ENCODE measurements at regions not wholly inside any gene's neighbourhood (a gene's known extent, or its start where the extent isn't known, plus 50 kb on each side); places are given as distances from the start of the nearest gene placed in this dataset.

DNA sequence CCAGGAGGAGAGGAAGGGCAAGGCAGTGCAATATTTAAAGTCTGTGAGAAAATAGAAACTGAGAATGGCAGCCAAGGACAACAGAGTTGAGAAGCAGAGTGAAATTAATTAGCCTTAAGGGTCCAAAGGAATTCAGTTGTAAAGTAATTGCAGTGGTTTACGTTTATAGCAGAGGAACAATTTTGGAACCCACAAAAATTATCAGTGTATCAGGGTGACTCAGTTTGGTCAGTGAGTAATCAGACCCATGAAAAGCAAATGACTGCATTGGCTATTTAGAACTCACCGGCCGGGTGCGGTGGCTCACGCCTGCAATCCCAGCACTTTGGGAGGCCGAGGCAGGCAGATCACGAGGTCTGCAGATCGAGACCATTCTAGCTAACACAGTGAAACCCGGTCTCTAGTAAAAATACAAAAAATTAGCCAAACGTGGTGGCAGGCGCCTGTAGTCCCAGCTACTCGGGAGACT, 245.8 kb upstream of the SLC39A10 start:
- H3K27ac Mint-ChIP-seq: no peak overlapping the region
- no peaks in the 10 kb centered on the region for H3K9me3 Mint-ChIP-seq
- peaks cover 16% of the 10 kb centered on the region for H3K4me1 Mint-ChIP-seq
- no peaks in the 10 kb centered on the region for H3K27me3 Mint-ChIP-seq
- no peak for DNase-seq
- H3K4me3 Mint-ChIP-seq: no peak overlapping the region
- H3K36me3 Mint-ChIP-seq: no peaks in the 10 kb centered on the region

GRCh38 chr2:195410074-195410671, 246.9 kb upstream of the SLC39A10 start:
- Mint-ChIP-seq H3K9me3 (no peaks in the 10 kb centered on the region), H3K4me3 (no peak overlapping the region), H3K36me3 (no peaks in the 10 kb centered on the region), H3K27ac (no peak overlapping the region), H3K4me1 (peaks cover 16% of the 10 kb centered on the region), H3K27me3 (no peaks in the 10 kb centered on the region)
- DNase-seq: no peak

- Mint-ChIP-seq H3K4me1 (peaks cover 16% of the 10 kb centered on the region), H3K27ac (no peak overlapping the region), H3K9me3 (no peaks in the 10 kb centered on the region), H3K36me3 (no peaks in the 10 kb centered on the region), H3K27me3 (no peaks in the 10 kb centered on the region), H3K4me3 (no peak overlapping the region)
- DNase-seq: no peak
These were observed 248.2 kb upstream of the SLC39A10 start for GRCh38 chr2:195408811-195409210.

DNA sequence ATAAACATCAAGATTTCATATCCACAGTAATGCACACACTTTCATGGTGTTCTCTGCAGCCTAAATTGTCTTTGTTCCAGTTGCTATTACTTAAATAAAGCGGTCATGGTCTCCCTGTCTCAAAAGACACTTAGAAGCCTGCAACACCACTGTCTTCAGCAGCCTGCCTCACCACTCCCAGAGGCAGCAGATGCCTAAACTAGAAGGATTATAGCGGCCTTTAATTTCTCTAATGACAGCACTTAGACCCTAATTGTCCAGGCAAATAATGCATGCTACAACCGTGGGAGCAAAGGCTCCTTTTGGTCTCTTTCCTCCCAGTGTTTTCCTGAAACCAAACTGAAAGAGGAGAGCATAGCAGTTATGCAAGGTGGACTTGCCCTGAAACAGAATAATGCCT, 248.8 kb upstream of the SLC39A10 start:
- Mint-ChIP-seq H3K36me3 (no peaks in the 10 kb centered on the region), H3K27me3 (no peaks in the 10 kb centered on the region), H3K4me1 (peaks cover 10% of the 10 kb centered on the region), H3K9me3 (no peaks in the 10 kb centered on the region), H3K4me3 (no peak overlapping the region), H3K27ac (no peak overlapping the region)
- no peak for DNase-seq

DNA sequence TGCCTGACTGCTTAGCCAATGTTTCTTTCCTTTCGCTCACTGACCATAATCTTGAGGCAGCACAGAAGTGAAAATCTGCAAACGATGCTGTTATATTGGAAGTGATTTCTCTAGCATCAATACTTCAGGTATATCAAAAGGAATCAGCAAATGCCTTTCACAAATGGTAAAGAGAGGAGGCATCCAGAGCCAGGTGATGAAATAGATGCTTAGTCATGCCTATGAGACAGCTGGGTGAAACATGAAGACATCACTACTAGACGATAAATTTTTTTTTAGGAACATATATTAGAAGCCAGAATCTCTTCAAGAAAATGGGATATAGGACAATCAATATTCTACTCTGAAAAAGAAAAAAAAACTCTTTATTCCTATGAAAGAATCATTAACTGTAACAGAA, 249.2 kb upstream of the SLC39A10 start:
- Mint-ChIP-seq H3K27me3 (no peaks in the 10 kb centered on the region), H3K4me1 (peaks cover 7% of the 10 kb centered on the region), H3K4me3 (no peak overlapping the region), H3K36me3 (no peaks in the 10 kb centered on the region), H3K27ac (no peak overlapping the region), H3K9me3 (no peaks in the 10 kb centered on the region)
- no peak for DNase-seq

GRCh38 chr2:195406886-195407603, 250.0 kb upstream of the SLC39A10 start:
- no peak overlapping the region for H3K27ac Mint-ChIP-seq
- no peaks in the 10 kb centered on the region for H3K9me3 Mint-ChIP-seq
- H3K4me1 Mint-ChIP-seq: peaks cover 7% of the 10 kb centered on the region
- H3K27me3 Mint-ChIP-seq: no peaks in the 10 kb centered on the region
- no peak overlapping the region for H3K4me3 Mint-ChIP-seq
- no peaks in the 10 kb centered on the region for H3K36me3 Mint-ChIP-seq
- DNase-seq: peak; percentile 11

GRCh38 chr2:195404651-195405050, 252.4 kb upstream of the SLC39A10 start:
- Mint-ChIP-seq H3K36me3 (no peaks in the 10 kb centered on the region), H3K4me1 (peaks cover 4% of the 10 kb centered on the region), H3K9me3 (no peaks in the 10 kb centered on the region), H3K4me3 (no peak overlapping the region), H3K27me3 (no peaks in the 10 kb centered on the region), H3K27ac (no peak overlapping the region)
- DNase-seq: no peak

DNA sequence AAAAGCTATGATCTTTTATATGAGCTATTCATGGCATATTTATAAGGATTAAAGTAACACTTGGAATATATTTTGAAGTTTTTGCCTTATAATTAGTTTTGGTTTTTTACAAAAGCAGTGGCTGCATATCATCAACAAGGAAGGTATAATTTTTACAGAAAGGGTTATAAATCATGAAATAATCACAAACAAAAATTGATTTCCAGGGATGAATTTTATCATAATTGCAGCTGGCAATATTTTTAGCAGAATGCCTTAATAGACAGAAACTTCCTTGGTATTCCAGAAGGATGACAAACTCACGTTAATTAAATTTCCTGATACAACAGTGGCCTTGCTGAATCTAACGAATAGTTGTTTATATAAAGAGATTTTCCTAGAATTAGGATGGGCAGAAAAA, 260.5 kb upstream of the SLC39A10 start:
- H3K9me3 Mint-ChIP-seq: no peaks in the 10 kb centered on the region
- H3K27ac Mint-ChIP-seq: no peak overlapping the region
- no peaks in the 10 kb centered on the region for H3K27me3 Mint-ChIP-seq
- H3K4me3 Mint-ChIP-seq: no peak overlapping the region
- DNase-seq: no peak
- H3K36me3 Mint-ChIP-seq: no peaks in the 10 kb centered on the region
- peaks cover 1% of the 10 kb centered on the region for H3K4me1 Mint-ChIP-seq

DNA sequence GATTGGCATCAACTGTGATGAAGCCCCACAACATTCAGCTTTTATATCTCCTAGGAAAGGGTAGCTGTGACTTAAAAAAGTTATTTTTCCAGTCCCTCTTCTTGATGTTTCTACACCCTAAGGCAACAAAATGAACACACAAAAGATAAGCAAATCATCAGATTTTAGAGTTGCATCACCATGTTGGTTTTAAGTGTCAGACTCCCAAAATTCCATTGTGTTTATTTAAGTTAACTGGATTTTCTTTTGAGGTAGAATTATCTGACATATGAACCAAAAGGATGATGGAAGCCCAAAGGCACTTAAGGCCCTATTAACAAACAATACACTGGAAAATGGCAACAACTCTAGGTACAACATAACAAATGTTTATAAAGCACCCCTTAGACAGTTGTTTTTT, 261.7 kb upstream of the SLC39A10 start:
- DNase-seq: no peak
- H3K36me3 Mint-ChIP-seq: no peaks in the 10 kb centered on the region
- H3K4me3 Mint-ChIP-seq: no peak overlapping the region

GRCh38 chr2:195392446-195393336, 264.3 kb upstream of the SLC39A10 start:
- DNase-seq: no peak
- Mint-ChIP-seq H3K27me3 (no peaks in the 10 kb centered on the region), H3K4me1 (peaks cover 1% of the 10 kb centered on the region), H3K4me3 (no peak overlapping the region), H3K9me3 (no peaks in the 10 kb centered on the region), H3K27ac (no peak overlapping the region), H3K36me3 (no peaks in the 10 kb centered on the region)

More for the DNA sequence above, 261.7 kb upstream of the SLC39A10 start:
- peaks cover 1% of the 10 kb centered on the region for H3K4me1 Mint-ChIP-seq
- H3K27ac Mint-ChIP-seq: no peak overlapping the region
- H3K9me3 Mint-ChIP-seq: no peaks in the 10 kb centered on the region
- no peaks in the 10 kb centered on the region for H3K27me3 Mint-ChIP-seq

DNA sequence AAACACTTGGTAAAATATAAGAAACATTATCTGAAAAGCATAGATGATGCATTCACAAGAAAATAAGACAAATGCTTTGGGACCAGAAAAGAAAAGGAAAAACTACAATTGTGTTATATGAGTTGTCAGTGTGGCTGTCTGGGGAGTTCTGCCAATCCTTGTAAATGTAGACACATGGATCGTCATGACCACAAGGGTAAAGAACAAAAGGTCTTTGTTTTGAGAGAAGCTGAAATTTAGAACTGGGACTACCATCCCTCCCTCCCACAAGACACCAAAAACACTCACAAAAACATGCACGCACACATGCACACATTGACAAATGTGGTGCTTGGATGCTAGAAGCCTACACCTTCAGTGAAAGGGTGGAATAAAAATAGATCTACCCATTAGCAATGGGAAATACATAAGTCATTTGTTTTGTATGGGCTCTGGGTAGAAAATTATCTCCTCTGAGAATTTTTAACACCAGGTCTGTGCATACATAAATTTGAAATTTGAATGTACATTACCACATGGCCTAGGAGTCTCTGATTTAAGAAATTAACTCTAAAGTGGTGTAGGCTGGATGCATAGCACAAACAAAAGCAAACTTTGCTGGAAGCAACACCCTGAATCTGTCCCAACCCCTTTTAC, 266.2 kb upstream of the SLC39A10 start:
- Mint-ChIP-seq H3K36me3 (no peaks in the 10 kb centered on the region), H3K4me3 (no peak overlapping the region), H3K27ac (no peak overlapping the region), H3K27me3 (no peaks in the 10 kb centered on the region), H3K4me1 (peaks cover 1% of the 10 kb centered on the region), H3K9me3 (no peaks in the 10 kb centered on the region)
- DNase-seq: no peak

DNA sequence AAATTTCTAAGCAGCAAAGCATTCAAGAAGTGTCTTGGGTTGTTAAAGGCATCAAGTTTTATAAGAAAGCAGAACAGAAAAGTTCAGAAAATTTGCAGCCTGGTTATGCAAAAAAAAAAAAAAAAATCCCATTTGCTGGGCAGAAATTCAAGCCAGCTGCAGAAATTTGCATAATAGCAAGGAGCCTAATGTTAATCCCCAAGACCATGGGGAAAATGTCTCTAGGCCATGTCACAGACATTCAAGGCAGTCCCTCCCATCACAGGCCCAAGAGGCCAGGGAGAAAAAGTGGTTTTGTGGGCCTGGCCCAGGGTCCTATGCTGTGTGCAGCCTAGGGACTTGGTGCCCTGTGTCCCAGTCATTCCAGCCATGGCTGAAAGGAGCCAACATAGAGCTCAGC, 269.0 kb upstream of the SLC39A10 start:
- peaks cover 2% of the 10 kb centered on the region for H3K36me3 Mint-ChIP-seq
- peaks cover 1% of the 10 kb centered on the region for H3K4me1 Mint-ChIP-seq
- H3K4me3 Mint-ChIP-seq: no peak overlapping the region
- no peaks in the 10 kb centered on the region for H3K9me3 Mint-ChIP-seq
- no peak overlapping the region for H3K27ac Mint-ChIP-seq
- DNase-seq: no peak
- H3K27me3 Mint-ChIP-seq: no peaks in the 10 kb centered on the region

GRCh38 chr2:195382186-195382585, 274.8 kb upstream of the SLC39A10 start:
- Mint-ChIP-seq H3K36me3 (peaks cover 2% of the 10 kb centered on the region), H3K9me3 (no peaks in the 10 kb centered on the region), H3K4me3 (no peak overlapping the region), H3K27ac (peak overlapping the region; percentile 59), H3K4me1 (peaks cover 9% of the 10 kb centered on the region), H3K27me3 (no peaks in the 10 kb centered on the region)
- peak; percentile 4 for DNase-seq

DNA sequence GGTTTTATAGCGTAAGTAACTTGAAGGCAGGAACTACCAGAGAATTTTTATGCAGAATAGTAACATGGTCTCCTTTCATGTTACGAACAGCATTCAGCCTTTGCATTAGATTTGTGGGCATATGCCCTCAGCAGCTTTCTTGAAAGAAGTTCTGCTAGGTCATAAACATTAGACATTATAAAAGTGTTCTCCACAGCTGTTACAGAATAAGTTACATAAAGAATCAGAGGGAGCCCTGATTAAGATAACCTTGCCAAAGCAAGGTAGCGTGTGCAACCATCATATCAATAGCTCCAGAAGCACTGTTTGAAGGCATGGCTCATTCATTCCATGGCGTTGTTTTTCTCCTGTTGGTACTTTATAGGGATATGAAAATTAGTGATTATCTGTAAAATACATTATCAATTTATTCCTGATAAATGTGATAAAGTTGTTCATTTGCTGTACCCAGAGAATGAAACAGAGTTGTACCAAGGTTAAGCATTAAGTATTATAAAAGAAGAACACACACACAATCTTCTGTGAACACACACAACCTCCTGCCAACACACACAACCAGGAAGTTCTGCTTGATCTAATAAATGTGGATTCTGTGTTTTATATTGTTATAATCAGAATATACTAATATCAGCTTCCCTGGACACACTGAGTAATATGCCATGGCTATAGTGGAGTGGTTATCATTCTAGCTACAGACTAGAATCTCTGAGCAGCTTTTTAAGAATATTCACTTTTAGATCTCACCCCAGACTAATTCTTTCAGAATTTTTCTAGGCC, 286.7 kb upstream of the SLC39A10 start:
- no peak for DNase-seq
- Mint-ChIP-seq H3K4me3 (no peak overlapping the region), H3K36me3 (no peaks in the 10 kb centered on the region), H3K27ac (no peak overlapping the region), H3K27me3 (no peaks in the 10 kb centered on the region), H3K9me3 (peaks cover 3% of the 10 kb centered on the region), H3K4me1 (peaks cover 4% of the 10 kb centered on the region)
